Body of pancreas (tissue), 4 donors: ENCODE measurements at regions not wholly inside any gene's neighbourhood (a gene's known extent, or its start where the extent isn't known, plus 50 kb on each side); places are given as distances from the start of the nearest gene placed in this dataset.
"Not testable (repeated sequence)": the region's sequence is repeated elsewhere in the genome, so short reads cannot be mapped to it uniquely, and the experiment has no call there.

Source experiments
- ATAC-seq: fragments of 150-250 bp; one replicate; pipeline ENCODE4 v1.9.1; 2016
- DNase-seq, 4 donors: peaks; one replicate each; pipeline ENCODE4 v3.0.0-alpha.2; 2019
- H3K27ac ChIP-seq, 4 donors: fragments of 200-600 bp; sonication (generic); 1 replicate in 3 of 4; 2 replicates in 1 of 4; pipeline versions ENCODE4 v1.5.1 to v1.6.1; 2016 to 2019; ENCODE audit warnings: mild to moderate bottlenecking in 1 of 4, mixed read lengths in 1 of 4, moderate library complexity in 1 of 4
- H3K27me3 ChIP-seq, 2 donors: fragments of 200-600 bp; sonication (generic); one replicate each; pipeline ENCODE4 v1.6.0; 2016; ENCODE audit warnings: mild to moderate bottlenecking in 1 of 2
- H3K36me3 ChIP-seq, 2 donors: fragments of 200-600 bp; sonication (generic); replicated peaks in 1 of 2; 2 replicates each; pipeline ENCODE4 v1.5.1; 2016; ENCODE audit warnings: low read depth in 2 of 2; ENCODE audit not compliant: insufficient read depth in 1 of 2
- H3K4me1 ChIP-seq: fragments of 200-600 bp; sonication (generic); one replicate; pipeline ENCODE4 v1.6.0; 2016
- H3K4me3 ChIP-seq, 2 donors: fragments of 200-600 bp; sonication (generic); 1 replicate in 1 of 2; 2 replicates in 1 of 2; pipeline ENCODE4 v1.5.1; 2016 to 2019
- H3K9me3 ChIP-seq, 3 donors: fragments of 200-600 bp; sonication (generic); 1 replicate in 2 of 3; 2 replicates in 1 of 3; pipeline ENCODE4 v1.5.1; 2016
- CTCF ChIP-seq, 7 experiments: fragments of 450-650 bp in 4 of 7; fragments of 200-600 bp in 3 of 7; sonication (generic) in 3 of 7; IDR thresholded peaks; one replicate each; pipeline ENCODE4 v1.5.1; 2016 to 2019; ENCODE audit warnings: antibody characterized with exemption in 7 of 7
- POLR2A ChIP-seq, 3 donors: fragments of 450-650 bp; IDR thresholded peaks; one replicate each; pipeline ENCODE4 v1.6.1; 2016; ENCODE audit warnings: antibody characterized with exemption in 3 of 3, mild to moderate bottlenecking in 2 of 3
- WGBS, 2 donors: methylation state at CpG; one replicate each; pipeline ENCODE4 v1.1.5; 2017; 5-methylcytosine and 5-hydroxymethylcytosine counted together
- intact Hi-C: fragments of 100-400 bp; cut with DNase I; formaldehyde crosslinking; loops from one replicate; pipeline ENCODE4 v1.15.1; 2023

GRCh38 chr20:41715526-41715925 is 97.3 kb upstream of the CHD6 start:
- H3K4me1 ChIP-seq: no peaks in the 10 kb centered on the region
- no peak for TF ChIP-seq POLR2A (IDR thresholded peaks at IDR 0.05)
- TF ChIP-seq CTCF (IDR thresholded peaks at IDR 0.05): no peak
- no peak for DNase-seq
- no peaks in the 10 kb centered on the region for H3K27me3 ChIP-seq
- ATAC-seq: no peak
- no peaks in the 10 kb centered on the region for H3K36me3 ChIP-seq
- 13 to 25% methylated on average over 1 of the region's 1 CpG for WGBS, 2 donors
- H3K27ac ChIP-seq: no peak overlapping the region
- no peak overlapping the region for H3K4me3 ChIP-seq
- no peaks in the 10 kb centered on the region for H3K9me3 ChIP-seq
- intact Hi-C loops: no loop called here

- no peaks in the 10 kb centered on the region for H3K27me3 ChIP-seq
- DNase-seq (no peak), ATAC-seq (no peak)
- H3K4me1 ChIP-seq: no peaks in the 10 kb centered on the region
- no peak overlapping the region for H3K27ac ChIP-seq
- 12 to 44% methylated on average over 1 of the region's 1 CpG for WGBS, 2 donors
- no peak overlapping the region for H3K4me3 ChIP-seq
- no peaks in the 10 kb centered on the region for H3K36me3 ChIP-seq
- H3K9me3 ChIP-seq: no peaks in the 10 kb centered on the region
- TF ChIP-seq CTCF (IDR thresholded peaks at IDR 0.05): no peak
- TF ChIP-seq POLR2A (IDR thresholded peaks at IDR 0.05): no peak
- intact Hi-C loops: no loop called here
Measured at GRCh38 chr20:41714030-41714429, 95.9 kb upstream of the CHD6 start.

- H3K4me1 ChIP-seq: no peaks in the 10 kb centered on the region
- intact Hi-C loops: no loop called here
Measured at GRCh38 chr20:41704896-41705295, 86.7 kb upstream of the CHD6 start.

GRCh38 chr20:41702647-41703046 is 84.5 kb upstream of the CHD6 start:
- Histone ChIP-seq H3K36me3 (no peaks in the 10 kb centered on the region), H3K9me3 (no peaks in the 10 kb centered on the region), H3K27me3 (no peaks in the 10 kb centered on the region), H3K4me1 (no peaks in the 10 kb centered on the region), H3K4me3 (no peak overlapping the region), H3K27ac (no peak overlapping the region)
- intact Hi-C loops: no loop called here
- WGBS, 2 donors: 89 to 90% methylated on average over 2 of the region's 2 CpGs
- DNase-seq (no peak), ATAC-seq (no peak)
- TF ChIP-seq CTCF (IDR thresholded peaks at IDR 0.05): no peak
- no peak for TF ChIP-seq POLR2A (IDR thresholded peaks at IDR 0.05)

More at GRCh38 chr20:41704896-41705295, 86.7 kb upstream of the CHD6 start:
- 77 to 85% methylated on average over 6 of the region's 6 CpGs for WGBS, 2 donors
- TF ChIP-seq CTCF (IDR thresholded peaks at IDR 0.05) (no peak), POLR2A (IDR thresholded peaks at IDR 0.05) (no peak)
- Histone ChIP-seq H3K27ac (no peak overlapping the region), H3K27me3 (no peaks in the 10 kb centered on the region), H3K4me3 (no peak overlapping the region), H3K9me3 (no peaks in the 10 kb centered on the region), H3K36me3 (no peaks in the 10 kb centered on the region)
- ATAC-seq (no peak), DNase-seq (no peak)

- peaks cover under 1% of the 10 kb centered on the region for H3K4me1 ChIP-seq
- ATAC-seq: no peak
- H3K36me3 ChIP-seq: no peaks in the 10 kb centered on the region
- WGBS, 2 donors: 83 to 90% methylated on average over 5 of the region's 5 CpGs
- H3K27ac ChIP-seq: no peak overlapping the region
- no peaks in the 10 kb centered on the region for H3K27me3 ChIP-seq
- no peak for DNase-seq
- intact Hi-C loops: no loop called here
- H3K4me3 ChIP-seq: no peak overlapping the region
- no peaks in the 10 kb centered on the region for H3K9me3 ChIP-seq
- TF ChIP-seq CTCF (IDR thresholded peaks at IDR 0.05) (no peak), POLR2A (IDR thresholded peaks at IDR 0.05) (no peak)
Measured at GRCh38 chr20:41701588-41702348, 83.6 kb upstream of the CHD6 start.

GRCh38 chr20:41699673-41700072 is 81.5 kb upstream of the CHD6 start:
- H3K27me3 ChIP-seq, intact Hi-C loops, H3K4me1 ChIP-seq, DNase-seq, H3K36me3 ChIP-seq, H3K9me3 ChIP-seq, H3K4me3 ChIP-seq, ATAC-seq, H3K27ac ChIP-seq: not testable (repeated sequence)
- 80 to 85% methylated on average over 3 of the region's 3 CpGs for WGBS, 2 donors
